ENCODE measurements at regions not wholly inside any gene's neighbourhood (a gene's known extent, or its start where the extent isn't known, plus 50 kb on each side); places are given as distances from the start of the nearest gene placed in this dataset.

- no peak for DNase-seq (ENCODE audit: low read depth in 4 of 4, low spot score in 3 of 4)
These were observed 116.6 kb upstream of the HMHB1 start for GRCh38 chr5:143695244-143695864.

DNA sequence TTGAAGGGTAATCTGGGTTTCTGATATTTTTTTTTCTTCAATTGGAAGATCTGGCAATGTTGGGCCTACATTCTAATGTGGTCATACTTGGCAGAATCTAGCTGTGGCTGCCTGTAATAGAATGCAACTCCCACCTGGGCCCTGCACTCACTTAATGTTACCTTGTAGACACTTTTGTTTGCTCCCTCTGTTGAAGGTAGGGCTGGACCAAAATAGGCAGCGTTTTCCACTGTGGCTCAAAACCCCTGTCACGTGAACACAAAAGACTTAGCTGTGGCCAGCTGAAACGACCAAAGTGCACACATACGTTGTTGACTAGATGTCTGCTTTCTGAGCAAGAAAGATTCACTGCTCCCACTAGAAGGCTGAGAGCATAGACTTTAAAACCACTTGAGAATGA is 117.6 kb upstream of the HMHB1 start:
- no peak for DNase-seq (ENCODE audit: low read depth in 4 of 4, low spot score in 3 of 4)

GRCh38 chr5:143693651-143694252 is 118.2 kb upstream of the HMHB1 start:
- no peak for DNase-seq (ENCODE audit: low read depth in 4 of 4, low spot score in 3 of 4)

- DNase-seq (ENCODE audit: low read depth in 4 of 4, low spot score in 3 of 4): no peak
These were observed 119.6 kb upstream of the HMHB1 start for GRCh38 chr5:143692342-143692741.

GRCh38 chr5:143691945-143692290 is 120.0 kb upstream of the HMHB1 start:
- DNase-seq (ENCODE audit: low read depth in 4 of 4, low spot score in 3 of 4): no peak

DNA sequence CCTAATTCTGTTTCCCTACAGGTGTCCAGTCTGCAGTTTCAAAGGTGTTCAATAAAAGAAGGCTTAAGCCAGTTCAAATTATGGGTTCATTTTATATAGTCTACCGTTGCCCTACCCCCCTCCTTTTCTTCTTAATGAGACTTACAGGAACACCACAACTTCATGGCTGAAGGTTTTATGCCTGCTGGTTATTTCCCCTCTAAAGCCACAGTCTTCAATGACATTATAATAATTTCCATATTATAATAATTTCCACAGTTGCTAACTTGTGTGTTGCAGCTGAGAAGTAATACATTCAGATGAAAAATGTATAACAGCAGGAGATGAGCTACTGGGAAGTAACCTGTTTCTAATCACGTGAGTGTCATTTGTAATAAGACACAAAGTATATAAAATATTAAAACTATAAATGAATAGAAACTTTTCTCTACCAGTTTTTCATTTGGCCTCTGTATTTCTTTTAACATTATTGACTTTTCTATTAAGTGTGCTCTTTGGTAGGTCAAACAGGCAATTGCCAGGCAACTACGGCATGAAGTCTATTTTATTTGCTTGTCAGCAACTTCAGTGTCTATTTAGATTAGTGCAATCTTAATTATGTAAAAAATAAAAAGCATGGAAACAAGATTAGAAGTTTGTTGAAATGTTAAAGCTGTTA is 120.5 kb upstream of the HMHB1 start:
- DNase-seq (ENCODE audit: low read depth in 4 of 4, low spot score in 3 of 4): no peak

DNA sequence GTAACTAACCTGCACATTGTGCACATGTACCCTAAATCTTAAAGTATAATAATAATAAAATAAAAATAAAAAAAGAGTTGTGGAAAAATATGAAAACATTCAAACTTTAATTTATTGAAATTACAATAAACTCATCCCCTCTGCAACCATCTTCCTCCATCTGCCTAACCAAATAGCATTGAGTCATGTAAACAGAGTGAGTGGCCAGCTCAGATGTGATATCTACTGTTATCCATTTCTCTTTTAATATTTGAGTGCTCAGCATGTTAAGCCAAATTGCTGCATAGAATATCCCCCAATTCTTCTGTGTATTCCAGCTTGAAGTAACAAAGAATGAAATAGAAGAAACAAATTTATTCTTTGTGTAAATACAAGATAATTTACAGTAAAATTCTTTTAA is 124.4 kb upstream of the HMHB1 start:
- DNase-seq (ENCODE audit: low read depth in 4 of 4, low spot score in 3 of 4): no peak

GRCh38 chr5:143685246-143685815 is 126.6 kb upstream of the HMHB1 start:
- no peak for DNase-seq (ENCODE audit: low read depth in 4 of 4, low spot score in 3 of 4)

GRCh38 chr5:143683459-143683858 is 128.5 kb upstream of the HMHB1 start:
- DNase-seq (ENCODE audit: low read depth in 4 of 4, low spot score in 3 of 4): no peak

- no peak for DNase-seq (ENCODE audit: low read depth in 4 of 4, low spot score in 3 of 4)
These were observed 129.0 kb upstream of the HMHB1 start for GRCh38 chr5:143682929-143683386.

GRCh38 chr5:143682246-143682905 is 129.6 kb upstream of the HMHB1 start:
- DNase-seq (ENCODE audit: low read depth in 4 of 4, low spot score in 3 of 4): no peak

GRCh38 chr5:143680672-143681259 is 131.2 kb upstream of the HMHB1 start:
- DNase-seq (ENCODE audit: low read depth in 4 of 4, low spot score in 3 of 4): no peak

GRCh38 chr5:143679777-143680176 is 132.2 kb upstream of the HMHB1 start:
- no peak for DNase-seq (ENCODE audit: low read depth in 4 of 4, low spot score in 3 of 4)

DNA sequence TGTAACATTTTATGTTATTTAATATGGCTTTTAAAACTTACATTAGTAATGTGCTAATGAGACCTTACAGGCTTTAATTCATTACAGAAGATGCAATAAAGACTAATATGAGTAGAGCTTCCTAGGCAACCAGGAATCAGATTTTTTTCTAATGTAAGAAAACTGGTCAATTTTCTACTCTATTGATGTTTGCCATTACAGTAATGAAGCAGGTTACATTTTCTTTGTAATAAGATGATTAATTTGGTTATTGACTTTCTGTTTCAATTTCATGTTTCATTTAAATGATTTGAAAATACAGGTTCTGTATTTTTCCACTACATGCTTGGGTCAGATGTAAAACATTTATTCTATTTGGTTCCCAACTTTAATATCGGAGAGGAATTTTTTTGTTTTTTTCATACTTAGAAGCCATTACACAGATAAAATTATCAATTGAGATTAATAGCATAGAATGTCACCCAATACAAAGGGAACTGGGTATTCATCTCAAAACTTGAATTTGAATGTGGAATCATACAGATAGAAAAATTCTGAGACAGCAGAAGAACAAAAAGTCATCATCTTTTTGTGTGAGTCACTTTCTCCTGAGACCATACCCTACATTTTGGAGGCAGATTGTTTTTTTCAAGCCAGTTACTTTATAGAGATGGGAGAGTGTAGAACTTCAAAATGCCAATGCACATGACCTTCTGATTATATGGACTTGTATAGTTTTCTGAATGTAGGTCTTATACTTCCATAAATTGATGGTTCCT is 133.6 kb upstream of the HMHB1 start:
- DNase-seq (ENCODE audit: low read depth in 4 of 4, low spot score in 3 of 4): no peak

- DNase-seq (ENCODE audit: low read depth in 4 of 4, low spot score in 3 of 4): no peak
These were observed 134.6 kb upstream of the HMHB1 start for GRCh38 chr5:143677403-143677802.

GRCh38 chr5:143676802-143677201 is 135.2 kb upstream of the HMHB1 start:
- DNase-seq (ENCODE audit: low read depth in 4 of 4, low spot score in 3 of 4): no peak

GRCh38 chr5:143674469-143674786 is 137.5 kb upstream of the HMHB1 start:
- DNase-seq (ENCODE audit: low read depth in 4 of 4, low spot score in 3 of 4): no peak

DNA sequence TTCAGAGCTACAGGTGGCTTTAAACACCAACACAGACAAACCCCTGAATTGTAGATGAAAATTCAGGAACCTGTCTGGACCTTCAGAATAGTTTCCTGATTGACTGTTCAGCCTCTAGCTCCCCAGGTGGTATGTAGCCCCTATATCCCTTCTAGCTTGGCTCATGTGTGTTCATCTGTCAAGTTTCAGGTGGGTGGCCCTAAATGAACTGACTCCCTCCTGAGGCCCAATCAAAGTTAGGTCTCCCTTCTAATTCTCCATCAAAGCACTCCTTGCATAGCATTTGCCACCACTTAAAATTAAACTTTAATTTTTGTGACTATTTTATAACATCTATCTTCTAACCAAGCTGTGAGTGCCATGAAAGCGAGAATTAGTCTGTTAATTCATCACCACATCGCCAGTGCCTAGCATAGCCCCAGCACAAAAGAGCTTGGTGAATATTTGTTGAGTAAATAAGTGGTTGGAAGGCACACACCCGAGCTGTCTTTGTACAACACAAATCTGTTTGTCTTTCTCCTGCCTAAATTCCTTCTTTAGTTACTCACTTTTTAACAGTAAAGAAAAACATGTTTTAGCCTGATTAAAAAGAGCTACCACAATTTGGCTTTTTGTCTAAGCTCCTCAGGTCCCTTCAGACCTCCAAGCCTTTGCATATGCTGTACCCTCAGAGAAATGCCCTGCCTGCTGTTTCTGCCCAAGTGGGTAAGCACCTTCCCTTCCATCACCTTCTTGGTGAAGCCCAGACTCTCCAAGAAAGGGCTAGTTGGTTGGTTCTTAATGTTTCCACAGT is 138.1 kb upstream of the HMHB1 start:
- DNase-seq (ENCODE audit: low read depth in 4 of 4, low spot score in 3 of 4): no peak

DNA sequence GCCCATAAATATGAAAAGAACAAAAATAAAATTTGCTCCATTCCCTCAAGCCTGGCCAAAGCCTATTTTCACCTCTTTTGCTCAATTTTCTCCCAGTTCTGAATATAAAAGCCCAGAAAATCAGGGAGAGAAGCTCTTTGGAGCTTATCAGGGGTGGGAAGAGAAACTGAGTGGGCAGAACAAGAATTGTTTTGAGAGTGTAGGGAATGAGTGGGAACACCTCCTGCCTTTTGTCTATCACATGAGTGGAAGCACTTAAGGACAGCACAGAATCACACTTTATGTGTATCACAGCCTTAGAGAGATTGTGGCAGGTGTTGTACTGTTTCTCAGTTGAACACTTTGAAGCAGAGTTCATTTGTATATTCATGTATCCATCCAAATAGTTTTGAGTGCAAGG is 139.2 kb upstream of the HMHB1 start:
- DNase-seq (ENCODE audit: low read depth in 4 of 4, low spot score in 3 of 4): no peak
